ENCODE measurements at regions not wholly inside any gene's neighbourhood (a gene's known extent, or its start where the extent isn't known, plus 50 kb on each side); places are given as distances from the start of the nearest gene placed in this dataset.

- no peak for DNase-seq (ENCODE audit: low read depth)
- TF ChIP-seq CTCF (conservative IDR thresholded peaks at IDR 0.05; ENCODE audit: low read length): no peak
Observed at GRCh38 chr13:74036373-74036772, 97.8 kb downstream of the KLF12 start.

GRCh38 chr13:74035896-74036295 is 98.3 kb downstream of the KLF12 start:
- no peak for DNase-seq (ENCODE audit: low read depth)
- no peak overlapping the region for H3K4me3 ChIP-seq (ENCODE audit: low read length)
- TF ChIP-seq CTCF (conservative IDR thresholded peaks at IDR 0.05; ENCODE audit: low read length): no peak

More at GRCh38 chr13:74036373-74036772, 97.8 kb downstream of the KLF12 start:
- no peak overlapping the region for H3K4me3 ChIP-seq (ENCODE audit: low read length)

GRCh38 chr13:74032325-74032724 is 101.9 kb downstream of the KLF12 start:
- no peak for TF ChIP-seq CTCF (conservative IDR thresholded peaks at IDR 0.05; ENCODE audit: low read length)
- DNase-seq (ENCODE audit: low read depth): no peak
- H3K4me3 ChIP-seq (ENCODE audit: low read length): no peak overlapping the region

GRCh38 chr13:74027161-74027779 is 106.9 kb downstream of the KLF12 start:
- no peak for TF ChIP-seq CTCF (conservative IDR thresholded peaks at IDR 0.05; ENCODE audit: low read length)
- no peak for DNase-seq (ENCODE audit: low read depth)
- no peak overlapping the region for H3K4me3 ChIP-seq (ENCODE audit: low read length)

- TF ChIP-seq CTCF (conservative IDR thresholded peaks at IDR 0.05; ENCODE audit: low read length): no peak
- no peak overlapping the region for H3K4me3 ChIP-seq (ENCODE audit: low read length)
- DNase-seq (ENCODE audit: low read depth): no peak
Observed at GRCh38 chr13:74026753-74027152, 107.5 kb downstream of the KLF12 start.

GRCh38 chr13:74025369-74025768 is 108.8 kb downstream of the KLF12 start:
- no peak for DNase-seq (ENCODE audit: low read depth)
- no peak overlapping the region for H3K4me3 ChIP-seq (ENCODE audit: low read length)
- no peak for TF ChIP-seq CTCF (conservative IDR thresholded peaks at IDR 0.05; ENCODE audit: low read length)

- no peak overlapping the region for H3K4me3 ChIP-seq (ENCODE audit: low read length)
- TF ChIP-seq CTCF (conservative IDR thresholded peaks at IDR 0.05; ENCODE audit: low read length): no peak
- no peak for DNase-seq (ENCODE audit: low read depth)
Observed at GRCh38 chr13:74024856-74025255, 109.3 kb downstream of the KLF12 start.

Data from AG10803 (cell line).